Stimulated activated naive B cell treated with anti-CD40 and anti-IgM and Interleukin-4, amounts not matched to agents 10 μg/mL and 1 μg/mL and 100 μg/mL, for 72 hours (primary cell): ENCODE measurements at regions not wholly inside any gene's neighbourhood (a gene's known extent, or its start where the extent isn't known, plus 50 kb on each side); places are given as distances from the start of the nearest gene placed in this dataset.

ENCODE experiments used
- ATAC-seq, 2 donors: fragments of 150-1000 bp; cut with Tn5 transposase; replicated peaks; 2 replicates each; pipeline ENCODE4 v1.10.0; 2021; ENCODE audit warnings: moderate library complexity in 1 of 2
- DNase-seq: peaks from one replicate; pipeline ENCODE4 v3.0.0; 2021
- H3K27ac Mint-ChIP-seq: one replicate; pipeline ENCODE4 v1.8.0; 2022; ENCODE audit warnings: mild to moderate bottlenecking, mixed read lengths
- H3K27me3 Mint-ChIP-seq, 2 donors: one replicate each; pipeline ENCODE4 v1.8.0; 2022; ENCODE audit warnings: mixed read lengths in 2 of 2
- H3K36me3 Mint-ChIP-seq, 2 donors: one replicate each; pipeline ENCODE4 v1.8.0; 2022; ENCODE audit warnings: mixed read lengths in 2 of 2, mild to moderate bottlenecking in 1 of 2
- H3K4me1 Mint-ChIP-seq, 2 donors: one replicate each; pipeline ENCODE4 v1.8.0; 2022; ENCODE audit warnings: mixed read lengths in 2 of 2, mild to moderate bottlenecking in 1 of 2
- H3K4me3 Mint-ChIP-seq, 2 donors: one replicate each; pipeline ENCODE4 v1.8.0; 2022; ENCODE audit warnings: mild to moderate bottlenecking in 2 of 2, mixed read lengths in 2 of 2, moderate library complexity in 1 of 2
- H3K9me3 Mint-ChIP-seq, 2 donors: one replicate each; pipeline ENCODE4 v1.8.0; 2022; ENCODE audit warnings: mixed read lengths in 2 of 2, mild to moderate bottlenecking in 1 of 2

GRCh38 chr16:86968866-86969265 lies 348.3 kb downstream of the C16orf95 start:
- Mint-ChIP-seq H3K9me3 (peaks cover 0 to 4% of the 10 kb centered on the region in 2 donors), H3K36me3 (no peaks in the 10 kb centered on the region), H3K4me1 (no peaks in the 10 kb centered on the region), H3K27ac (no peak overlapping the region), H3K27me3 (peaks cover 8 to 10% of the 10 kb centered on the region in 2 donors), H3K4me3 (no peak overlapping the region)
- DNase-seq, result no peak
- ATAC-seq, result no peak

GRCh38 chr16:86969716-86970115 lies 347.5 kb downstream of the C16orf95 start:
- Mint-ChIP-seq H3K36me3 (no peaks in the 10 kb centered on the region), H3K27ac (no peak overlapping the region), H3K4me3 (no peak overlapping the region), H3K9me3 (peaks cover 0 to 4% of the 10 kb centered on the region in 2 donors), H3K27me3 (peaks cover 8 to 10% of the 10 kb centered on the region in 2 donors), H3K4me1 (no peaks in the 10 kb centered on the region)
- DNase-seq (no peak), ATAC-seq (no peak)

GRCh38 chr16:86970279-86970678 lies 346.9 kb downstream of the C16orf95 start:
- Mint-ChIP-seq H3K27me3 (peaks cover 8 to 10% of the 10 kb centered on the region in 2 donors), H3K9me3 (peaks cover 0 to 6% of the 10 kb centered on the region in 2 donors), H3K36me3 (no peaks in the 10 kb centered on the region), H3K4me3 (no peak overlapping the region), H3K27ac (no peak overlapping the region), H3K4me1 (no peaks in the 10 kb centered on the region)
- DNase-seq (no peak), ATAC-seq (no peak)

- Mint-ChIP-seq H3K4me3 (no peak overlapping the region), H3K4me1 (no peaks in the 10 kb centered on the region), H3K27me3 (peaks cover 8 to 10% of the 10 kb centered on the region in 2 donors), H3K9me3 (peaks cover 0 to 7% of the 10 kb centered on the region in 2 donors), H3K36me3 (no peaks in the 10 kb centered on the region), H3K27ac (no peak overlapping the region)
- no peak for ATAC-seq
- no peak for DNase-seq
These were observed 346.5 kb downstream of the C16orf95 start for GRCh38 chr16:86970726-86971125.

- DNase-seq (no peak), ATAC-seq (no peak)
- Mint-ChIP-seq H3K4me1 (no peaks in the 10 kb centered on the region), H3K27me3 (peaks cover 8 to 10% of the 10 kb centered on the region in 2 donors), H3K27ac (no peak overlapping the region), H3K9me3 (peaks cover 0 to 7% of the 10 kb centered on the region in 2 donors), H3K4me3 (no peak overlapping the region), H3K36me3 (no peaks in the 10 kb centered on the region)
These were observed 345.9 kb downstream of the C16orf95 start for GRCh38 chr16:86971251-86971650.

GRCh38 chr16:86974120-86974519 lies 343.1 kb downstream of the C16orf95 start:
- H3K4me1 Mint-ChIP-seq, result no peaks in the 10 kb centered on the region
- ATAC-seq (no peak), DNase-seq (no peak)
- peaks cover 0 to 7% of the 10 kb centered on the region in 2 donors for H3K9me3 Mint-ChIP-seq
- H3K36me3 Mint-ChIP-seq, result no peaks in the 10 kb centered on the region
- no peak overlapping the region for H3K4me3 Mint-ChIP-seq
- no peak overlapping the region for H3K27ac Mint-ChIP-seq
- H3K27me3 Mint-ChIP-seq, result peaks cover 8 to 10% of the 10 kb centered on the region in 2 donors

- Mint-ChIP-seq H3K9me3 (peaks cover 0 to 4% of the 10 kb centered on the region in 2 donors), H3K4me3 (no peak overlapping the region), H3K27me3 (peaks cover 8 to 10% of the 10 kb centered on the region in 2 donors), H3K4me1 (no peaks in the 10 kb centered on the region), H3K36me3 (no peaks in the 10 kb centered on the region), H3K27ac (no peak overlapping the region)
- ATAC-seq, result peak in 1 of 2 donors; percentile 22
- DNase-seq, result no peak
These were observed 341.7 kb downstream of the C16orf95 start for GRCh38 chr16:86975445-86975844.

GRCh38 chr16:86977076-86977676 lies 340.0 kb downstream of the C16orf95 start:
- no peaks in the 10 kb centered on the region for H3K4me1 Mint-ChIP-seq
- H3K36me3 Mint-ChIP-seq, result no peaks in the 10 kb centered on the region
- DNase-seq (no peak), ATAC-seq (no peak)
- peaks cover 2 to 8% of the 10 kb centered on the region in 2 donors for H3K27me3 Mint-ChIP-seq
- H3K9me3 Mint-ChIP-seq, result peaks cover 0 to 3% of the 10 kb centered on the region in 2 donors
- no peak overlapping the region for H3K27ac Mint-ChIP-seq
- H3K4me3 Mint-ChIP-seq, result no peak overlapping the region

GRCh38 chr16:86978445-86979030 lies 338.7 kb downstream of the C16orf95 start:
- H3K9me3 Mint-ChIP-seq, result peaks cover 0 to 2% of the 10 kb centered on the region in 2 donors
- no peaks in the 10 kb centered on the region for H3K27me3 Mint-ChIP-seq
- H3K27ac Mint-ChIP-seq, result no peak overlapping the region
- no peak for ATAC-seq
- H3K36me3 Mint-ChIP-seq, result no peaks in the 10 kb centered on the region
- DNase-seq, result no peak
- H3K4me1 Mint-ChIP-seq, result no peaks in the 10 kb centered on the region
- H3K4me3 Mint-ChIP-seq, result no peak overlapping the region

- ATAC-seq (no peak), DNase-seq (no peak)
These were observed 338.1 kb downstream of the C16orf95 start for GRCh38 chr16:86979061-86979460.

GRCh38 chr16:86979984-86980553 lies 337.1 kb downstream of the C16orf95 start:
- ATAC-seq (no peak), DNase-seq (no peak)
- Mint-ChIP-seq H3K27ac (no peak overlapping the region), H3K4me3 (no peak overlapping the region), H3K27me3 (no peaks in the 10 kb centered on the region), H3K9me3 (peaks cover 0 to 2% of the 10 kb centered on the region in 2 donors), H3K4me1 (no peaks in the 10 kb centered on the region), H3K36me3 (no peaks in the 10 kb centered on the region)

More at GRCh38 chr16:86979061-86979460, 338.1 kb downstream of the C16orf95 start:
- Mint-ChIP-seq H3K36me3 (no peaks in the 10 kb centered on the region), H3K4me3 (no peak overlapping the region), H3K27ac (no peak overlapping the region), H3K9me3 (peaks cover 0 to 2% of the 10 kb centered on the region in 2 donors), H3K4me1 (no peaks in the 10 kb centered on the region), H3K27me3 (no peaks in the 10 kb centered on the region)

- Mint-ChIP-seq H3K9me3 (no peaks in the 10 kb centered on the region), H3K27me3 (no peaks in the 10 kb centered on the region), H3K36me3 (no peaks in the 10 kb centered on the region), H3K4me3 (no peak overlapping the region), H3K4me1 (no peaks in the 10 kb centered on the region), H3K27ac (no peak overlapping the region)
- ATAC-seq (no peak), DNase-seq (no peak)
These were observed 336.5 kb downstream of the C16orf95 start for GRCh38 chr16:86980644-86981043.

GRCh38 chr16:86982347-86982596 lies 334.9 kb downstream of the C16orf95 start:
- Mint-ChIP-seq H3K4me3 (no peak overlapping the region), H3K9me3 (peaks cover 0 to 3% of the 10 kb centered on the region in 2 donors), H3K36me3 (no peaks in the 10 kb centered on the region), H3K27ac (no peak overlapping the region), H3K4me1 (peaks cover 0 to 1% of the 10 kb centered on the region in 2 donors), H3K27me3 (no peaks in the 10 kb centered on the region)
- ATAC-seq (no peak), DNase-seq (no peak)

GRCh38 chr16:86982912-86983311 lies 334.3 kb downstream of the C16orf95 start:
- no peak overlapping the region for H3K4me3 Mint-ChIP-seq
- no peak for DNase-seq
- no peak overlapping the region for H3K27ac Mint-ChIP-seq
- peaks cover 0 to 6% of the 10 kb centered on the region in 2 donors for H3K27me3 Mint-ChIP-seq
- no peak for ATAC-seq
- peaks cover 0 to 3% of the 10 kb centered on the region in 2 donors for H3K9me3 Mint-ChIP-seq
- H3K36me3 Mint-ChIP-seq, result no peaks in the 10 kb centered on the region
- peaks cover 0 to 1% of the 10 kb centered on the region in 2 donors for H3K4me1 Mint-ChIP-seq

- Mint-ChIP-seq H3K9me3 (peaks cover 0 to 3% of the 10 kb centered on the region in 2 donors), H3K27me3 (peaks cover 6 to 13% of the 10 kb centered on the region in 2 donors), H3K27ac (no peak overlapping the region), H3K36me3 (no peaks in the 10 kb centered on the region), H3K4me3 (no peak overlapping the region), H3K4me1 (peaks cover 0 to 1% of the 10 kb centered on the region in 2 donors)
- no peak for ATAC-seq
- no peak for DNase-seq
These were observed 333.6 kb downstream of the C16orf95 start for GRCh38 chr16:86983621-86984020.
